AG04450 (cell line): ENCODE measurements at regions not wholly inside any gene's neighbourhood (a gene's known extent, or its start where the extent isn't known, plus 50 kb on each side); places are given as distances from the start of the nearest gene placed in this dataset.

Source experiments
- CTCF ChIA-PET: fragments of 300-600, 350-600 bp; formaldehyde crosslinking; extraction: SDS; loops from one replicate; lab custom pipeline; 2022; ENCODE audit warnings: antibody characterized with exemption, inconsistent platforms; lab: Charles Lee
- POLR2A ChIA-PET: fragments of 350-600 bp; formaldehyde crosslinking; extraction: SDS; loops from one replicate; lab custom pipeline; 2021; ENCODE audit warnings: antibody characterized with exemption, inconsistent platforms; lab: Yijun Ruan, JAX
- DNase-seq: peaks from one replicate; pipeline ENCODE4 v3.0.0-alpha.2; 2011; ENCODE audit warnings: low read depth, low spot score
- H3K27ac ChIP-seq: one replicate; pipeline ENCODE4 v1.5.1; 2012; ENCODE audit warnings: low read depth, low read length, control low read depth
- H3K27me3 ChIP-seq: one replicate; pipeline ENCODE4 v1.6.0; 2012; ENCODE audit warnings: low read length; ENCODE audit not compliant: control insufficient read depth, insufficient read depth
- H3K4me3 ChIP-seq: 2 replicates; pipeline ENCODE4 v1.5.1; 2011; ENCODE audit warnings: mild to moderate bottlenecking, low read depth, low read length, control low read depth
- H3K9me3 ChIP-seq: 2 replicates; pipeline ENCODE4 v1.5.1; 2012; ENCODE audit warnings: low read length; ENCODE audit not compliant: control insufficient read depth, insufficient read depth
- TF ChIP-seq, protein P1 (sequence below): IDR thresholded peaks from 2 replicates; pipeline ENCODE4 v1.5.1; 2011; ENCODE audit warnings: low read depth, low read length, control low read depth, inconsistent platforms

DNA sequence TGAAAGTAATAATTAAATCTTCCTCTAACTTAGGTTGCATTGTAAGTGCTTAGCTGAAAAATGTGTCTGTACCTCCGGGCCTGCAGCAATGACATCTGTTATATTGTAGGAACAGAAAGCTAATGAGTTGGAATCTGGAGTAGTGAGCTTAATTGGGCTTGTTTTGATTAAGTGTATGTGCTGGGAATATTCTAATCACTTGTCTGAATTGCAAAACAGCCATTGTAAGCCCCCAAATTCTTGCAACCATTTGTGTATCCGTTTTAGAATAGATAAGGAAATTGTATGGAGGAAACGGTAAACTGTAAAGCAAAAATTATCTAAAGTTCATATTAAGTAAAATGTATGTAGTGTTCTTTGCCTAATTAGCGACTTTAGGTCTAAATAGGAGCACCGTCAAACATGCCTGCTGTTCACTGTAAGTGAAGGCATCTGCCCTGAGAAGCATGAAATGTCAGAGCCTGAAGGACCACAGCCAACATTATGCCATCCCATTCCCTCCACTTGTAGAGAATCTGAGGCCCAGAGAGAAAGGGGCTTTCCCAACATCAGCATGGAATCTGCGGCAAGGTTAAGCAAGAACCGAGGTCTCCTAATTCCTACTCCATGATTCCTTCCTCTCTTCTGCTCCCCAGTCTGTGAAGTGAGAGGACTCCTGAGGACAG lies 466.4 kb downstream of the TDRD15 start:
- no peaks in the 10 kb centered on the region for H3K27me3 ChIP-seq
- ChIA-PET CTCF (no interaction called here), POLR2A (no interaction called here)
- H3K9me3 ChIP-seq, result no peaks in the 10 kb centered on the region
- H3K4me3 ChIP-seq, result no peak overlapping the region
- no peak for DNase-seq
- H3K27ac ChIP-seq, result no peak overlapping the region
- TF ChIP-seq, protein P1, sequence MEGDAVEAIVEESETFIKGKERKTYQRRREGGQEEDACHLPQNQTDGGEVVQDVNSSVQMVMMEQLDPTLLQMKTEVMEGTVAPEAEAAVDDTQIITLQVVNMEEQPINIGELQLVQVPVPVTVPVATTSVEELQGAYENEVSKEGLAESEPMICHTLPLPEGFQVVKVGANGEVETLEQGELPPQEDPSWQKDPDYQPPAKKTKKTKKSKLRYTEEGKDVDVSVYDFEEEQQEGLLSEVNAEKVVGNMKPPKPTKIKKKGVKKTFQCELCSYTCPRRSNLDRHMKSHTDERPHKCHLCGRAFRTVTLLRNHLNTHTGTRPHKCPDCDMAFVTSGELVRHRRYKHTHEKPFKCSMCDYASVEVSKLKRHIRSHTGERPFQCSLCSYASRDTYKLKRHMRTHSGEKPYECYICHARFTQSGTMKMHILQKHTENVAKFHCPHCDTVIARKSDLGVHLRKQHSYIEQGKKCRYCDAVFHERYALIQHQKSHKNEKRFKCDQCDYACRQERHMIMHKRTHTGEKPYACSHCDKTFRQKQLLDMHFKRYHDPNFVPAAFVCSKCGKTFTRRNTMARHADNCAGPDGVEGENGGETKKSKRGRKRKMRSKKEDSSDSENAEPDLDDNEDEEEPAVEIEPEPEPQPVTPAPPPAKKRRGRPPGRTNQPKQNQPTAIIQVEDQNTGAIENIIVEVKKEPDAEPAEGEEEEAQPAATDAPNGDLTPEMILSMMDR, result no peak

GRCh38 chr2:21591926-21592325 lies 468.2 kb downstream of the TDRD15 start:
- no peak for DNase-seq
- Histone ChIP-seq H3K27ac (no peak overlapping the region), H3K27me3 (no peaks in the 10 kb centered on the region), H3K9me3 (no peaks in the 10 kb centered on the region; the same call in 1 of the 2 replicates), H3K4me3 (no peak overlapping the region)
- TF ChIP-seq, protein P1, result no peak
- POLR2A ChIA-PET, result no interaction called here
- CTCF ChIA-PET, result no interaction called here

- CTCF ChIA-PET, result no interaction called here
- POLR2A ChIA-PET, result no interaction called here
- no peak overlapping the region for H3K27ac ChIP-seq
- H3K9me3 ChIP-seq, result no peaks in the 10 kb centered on the region; the same call in 1 of the 2 replicates
- TF ChIP-seq, protein P1, result no peak
- H3K4me3 ChIP-seq, result no peak overlapping the region
- H3K27me3 ChIP-seq, result no peaks in the 10 kb centered on the region
- no peak for DNase-seq
These were observed 475.6 kb downstream of the TDRD15 start for GRCh38 chr2:21599417-21599816.

- no peak for DNase-seq
- H3K4me3 ChIP-seq, result no peak overlapping the region
- H3K27ac ChIP-seq, result no peak overlapping the region
- CTCF ChIA-PET, result no interaction called here
- TF ChIP-seq, protein P1, result no peak
- POLR2A ChIA-PET, result no interaction called here
- no peaks in the 10 kb centered on the region for H3K27me3 ChIP-seq
- H3K9me3 ChIP-seq, result no peaks in the 10 kb centered on the region
These were observed 479.0 kb downstream of the TDRD15 start for GRCh38 chr2:21602789-21603188.

DNA sequence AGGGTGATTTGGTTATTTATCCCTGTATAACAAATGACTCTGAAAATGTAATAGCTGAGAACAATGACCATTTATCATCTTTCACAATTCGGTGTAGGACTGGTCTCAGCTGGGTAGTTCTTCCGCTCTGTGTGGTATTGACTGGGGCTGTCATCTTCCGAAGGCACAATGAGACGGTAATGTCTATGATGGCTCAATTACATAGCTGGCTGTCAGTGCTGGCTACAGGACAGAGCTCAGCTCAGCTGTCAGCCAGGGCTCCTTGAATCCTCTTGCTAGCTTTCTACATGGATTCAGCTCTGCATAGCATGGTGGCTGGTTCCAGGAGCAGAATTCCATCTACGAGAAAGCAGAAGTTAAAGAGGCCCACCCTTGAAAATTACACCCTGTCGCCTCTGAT lies 483.8 kb downstream of the TDRD15 start:
- H3K9me3 ChIP-seq, result no peaks in the 10 kb centered on the region
- H3K27ac ChIP-seq, result no peak overlapping the region
- no peak overlapping the region for H3K4me3 ChIP-seq
- no peak for DNase-seq
- ChIA-PET POLR2A (no interaction called here), CTCF (no interaction called here)
- TF ChIP-seq, protein P1, result no peak
- H3K27me3 ChIP-seq, result peaks cover 2% of the 10 kb centered on the region
